Transverse colon (tissue), 4 donors: ENCODE measurements at regions not wholly inside any gene's neighbourhood (a gene's known extent, or its start where the extent isn't known, plus 50 kb on each side); places are given as distances from the start of the nearest gene placed in this dataset.

ENCODE experiments used
- DNase-seq: peaks from one replicate; pipeline ENCODE4 v3.0.0-alpha.2; 2019
- H3K27ac ChIP-seq, 4 donors: fragments of 200-600 bp; sonication (generic); 2 replicates each; pipeline ENCODE4 v1.5.1; 2016 to 2018; ENCODE audit warnings: inconsistent platforms in 4 of 4
- H3K27me3 ChIP-seq: fragments of 200-600 bp; sonication (generic); 2 replicates; pipeline ENCODE4 v1.5.1; 2017; ENCODE audit warnings: inconsistent platforms
- H3K36me3 ChIP-seq, 4 donors: fragments of 200-600 bp; sonication (generic); 2 replicates each; pipeline ENCODE4 v1.5.1; 2017 to 2019; ENCODE audit warnings: inconsistent platforms in 4 of 4
- H3K4me1 ChIP-seq, 4 donors: fragments of 200-600 bp; sonication (generic); 2 replicates each; pipeline ENCODE4 v1.5.1; 2017 to 2020; ENCODE audit warnings: inconsistent platforms in 4 of 4
- H3K4me3 ChIP-seq, 4 donors: fragments of 200-600 bp; sonication (generic); 1 replicate in 1 of 4; 2 replicates in 3 of 4; pipeline versions ENCODE4 v1.5.1 to v1.6.1; 2017 to 2019; ENCODE audit warnings: inconsistent platforms in 4 of 4
- H3K9me3 ChIP-seq, 2 donors: fragments of 200-600 bp; sonication (generic); 2 replicates each; pipeline ENCODE4 v1.5.1; 2017 to 2019; ENCODE audit warnings: inconsistent platforms in 2 of 2
- CTCF ChIP-seq, 5 experiments: fragments of 200-600 bp in 3 of 5; fragments of 450-650 bp in 2 of 5; sonication (generic) in 3 of 5; IDR thresholded peaks; 1 replicate in 2 of 5; 2 replicates in 3 of 5; pipeline ENCODE4 v1.5.1; 2016 to 2017; ENCODE audit warnings: antibody characterized with exemption in 5 of 5, inconsistent platforms in 3 of 5, mild to moderate bottlenecking in 2 of 5, moderate library complexity in 1 of 5
- EP300 ChIP-seq: sonication (generic); formaldehyde crosslinking; IDR thresholded peaks from one replicate; pipeline ENCODE4 v1.6.1; 2017; ENCODE audit warnings: antibody characterized with exemption, low read depth
- POLR2A ChIP-seq: fragments of 450-650 bp; IDR thresholded peaks from one replicate; pipeline ENCODE4 v1.6.1; 2016; ENCODE audit warnings: antibody characterized with exemption, mild to moderate bottlenecking, moderate library complexity
- POLR2AphosphoS5 ChIP-seq, 3 donors: sonication (generic); formaldehyde crosslinking; IDR thresholded peaks; one replicate each; pipeline ENCODE4 v1.6.1; 2016; ENCODE audit warnings: antibody characterized with exemption in 3 of 3
- WGBS, 2 donors: methylation state at CpG; one replicate each; pipeline ENCODE4 v1.1.5; 2018; ENCODE audit warnings: low coverage in 1 of 2; 5-methylcytosine and 5-hydroxymethylcytosine counted together
- in situ Hi-C, 4 donors: fragments of 200-750 bp; cut with MboI; loops; one replicate each; pipeline versions ENCODE4 v1.15.0 to v1.15.1; 2017; ENCODE audit warnings: low sequenced_read_pairs in 3 of 4, low pct_ligation_motif_present in 1 of 4, low pct_unique_long_range_greater_than_20kb in 1 of 4
- intact Hi-C: fragments of 100-400 bp; cut with DNase I; formaldehyde crosslinking; loops from one replicate; pipeline ENCODE4 v1.15.1; 2023; ENCODE audit warnings: low total_unique reads

- Histone ChIP-seq H3K4me1 (no peaks in the 10 kb centered on the region), H3K36me3 (no peaks in the 10 kb centered on the region), H3K9me3 (no peaks in the 10 kb centered on the region), H3K27me3 (no peaks in the 10 kb centered on the region), H3K27ac (no peak overlapping the region), H3K4me3 (no peak overlapping the region)
- intact Hi-C loops (loop anchor here (10.0 kb wide), 1 partner anchor 690 kb away; no protein-coding TSS in a partner anchor), in situ Hi-C loops (loop anchor here in 1 of 4 donors (10.0 kb wide), 1 partner anchor 130 kb away; no protein-coding TSS in a partner anchor)
- TF ChIP-seq POLR2AphosphoS5 (IDR thresholded peaks at IDR 0.05): no peak
- TF ChIP-seq EP300: no peak
- WGBS, 2 donors: 13 to 35% methylated on average over 2 of the region's 2 CpGs
- DNase-seq: no peak
These were observed 497.3 kb upstream of the BOD1L1 start for GRCh38 chr4:14124816-14125215.

- no peak for DNase-seq
- H3K36me3 ChIP-seq: no peaks in the 10 kb centered on the region
- 30 to 33% methylated on average over 1 of the region's 1 CpG for WGBS, 2 donors
- in situ Hi-C loops (loop anchor here in 1 of 4 donors (10.0 kb wide), 1 partner anchor 129 kb away; no protein-coding TSS in a partner anchor), intact Hi-C loops (loop anchor here (10.0 kb wide), 1 partner anchor 691 kb away; no protein-coding TSS in a partner anchor)
- no peaks in the 10 kb centered on the region for H3K27me3 ChIP-seq
- TF ChIP-seq POLR2A: no peak
- no peak for TF ChIP-seq POLR2AphosphoS5 (IDR thresholded peaks at IDR 0.05)
- TF ChIP-seq EP300: no peak
- TF ChIP-seq CTCF (IDR thresholded peaks at IDR 0.05): no peak
- H3K4me3 ChIP-seq: no peak overlapping the region
- no peak overlapping the region for H3K27ac ChIP-seq
- H3K9me3 ChIP-seq: no peaks in the 10 kb centered on the region
- H3K4me1 ChIP-seq: no peaks in the 10 kb centered on the region
These were observed 498.0 kb upstream of the BOD1L1 start for GRCh38 chr4:14125375-14126129.

GRCh38 chr4:14130551-14130950 is 503.0 kb upstream of the BOD1L1 start:
- in situ Hi-C loops (no loop called here), intact Hi-C loops (no loop called here)
- Histone ChIP-seq H3K36me3 (no peaks in the 10 kb centered on the region), H3K4me3 (no peak overlapping the region), H3K9me3 (no peaks in the 10 kb centered on the region), H3K4me1 (no peaks in the 10 kb centered on the region), H3K27ac (no peak overlapping the region), H3K27me3 (no peaks in the 10 kb centered on the region)
- WGBS, 2 donors: 8 to 38% methylated on average over 2 of the region's 2 CpGs
- TF ChIP-seq POLR2AphosphoS5 (IDR thresholded peaks at IDR 0.05) (no peak), EP300 (no peak), POLR2A (no peak), CTCF (IDR thresholded peaks at IDR 0.05) (no peak)
- DNase-seq: no peak

- Histone ChIP-seq H3K27ac (no peak overlapping the region), H3K4me3 (no peak overlapping the region), H3K9me3 (no peaks in the 10 kb centered on the region), H3K36me3 (no peaks in the 10 kb centered on the region), H3K27me3 (no peaks in the 10 kb centered on the region), H3K4me1 (no peaks in the 10 kb centered on the region)
- intact Hi-C loops (no loop called here), in situ Hi-C loops (no loop called here)
- 50 to 56% methylated on average over 1 of the region's 1 CpG for WGBS, 2 donors
- DNase-seq: no peak
- TF ChIP-seq EP300: no peak
- no peak for TF ChIP-seq CTCF (IDR thresholded peaks at IDR 0.05)
- TF ChIP-seq POLR2AphosphoS5 (IDR thresholded peaks at IDR 0.05): no peak
- no peak for TF ChIP-seq POLR2A
These were observed 503.8 kb upstream of the BOD1L1 start for GRCh38 chr4:14131335-14131734.

- in situ Hi-C loops: no loop called here
- no peak overlapping the region for H3K4me3 ChIP-seq
- H3K9me3 ChIP-seq: no peaks in the 10 kb centered on the region
- no peak for TF ChIP-seq CTCF (IDR thresholded peaks at IDR 0.05)
- DNase-seq: no peak
- intact Hi-C loops: no loop called here
- H3K27ac ChIP-seq: no peak overlapping the region
- 90 to 97% methylated on average over 1 of the region's 1 CpG for WGBS, 2 donors
- no peaks in the 10 kb centered on the region for H3K4me1 ChIP-seq
- no peaks in the 10 kb centered on the region for H3K27me3 ChIP-seq
- no peaks in the 10 kb centered on the region for H3K36me3 ChIP-seq
These were observed 504.8 kb upstream of the BOD1L1 start for GRCh38 chr4:14132301-14132700.
